CD4-positive, alpha-beta T cell treated with Interleukin-2 at 100 ng/mL for 4 hours (primary cell): ENCODE measurements at regions not wholly inside any gene's neighbourhood (a gene's known extent, or its start where the extent isn't known, plus 50 kb on each side); places are given as distances from the start of the nearest gene placed in this dataset.

Experiments
- DNase-seq: peaks from one replicate; pipeline ENCODE4 v3.0.0-alpha.2; 2020; ENCODE audit warnings: low spot score

DNA sequence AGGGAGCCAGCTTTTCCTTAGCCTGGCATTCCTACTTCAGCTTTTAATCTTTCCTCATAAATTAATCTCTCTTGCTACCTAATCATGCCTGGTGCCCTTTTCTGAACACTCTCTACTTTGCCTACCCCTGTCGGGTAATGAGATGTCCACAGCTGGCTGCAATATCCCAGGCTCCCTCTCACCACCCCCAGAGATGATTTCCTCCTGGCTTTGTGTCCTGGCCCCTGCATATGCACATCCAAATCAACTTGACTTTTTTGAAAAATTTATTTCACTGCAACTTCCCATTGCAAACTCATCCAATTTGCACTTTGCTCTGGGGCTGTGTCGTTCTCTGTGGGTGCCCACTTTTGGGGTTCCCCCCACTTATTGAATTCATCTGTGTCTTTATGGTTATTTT is 218.1 kb upstream of the SKOR2 start:
- DNase-seq: no peak

DNA sequence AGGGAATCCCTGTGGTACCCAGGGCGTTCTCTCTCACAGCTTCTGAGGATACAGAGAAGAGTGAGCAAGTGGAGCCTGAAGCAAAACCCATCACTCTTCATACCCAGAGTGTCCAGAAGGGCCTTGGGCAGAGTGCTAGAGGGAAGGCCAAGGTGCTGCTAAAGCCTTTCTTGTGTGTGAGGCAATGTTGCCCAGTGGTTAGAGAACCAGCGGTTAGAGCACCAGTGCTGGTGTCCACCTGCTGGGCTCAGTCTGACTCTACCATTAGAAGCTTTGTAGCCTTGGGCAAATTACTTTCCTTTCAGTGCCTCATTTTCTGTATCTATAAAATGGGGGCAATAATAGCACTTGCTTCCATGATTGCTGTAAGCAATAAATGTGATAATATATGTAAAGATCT is 210.5 kb upstream of the SKOR2 start:
- DNase-seq: no peak

- no peak for DNase-seq
Observed at GRCh38 chr18:47461406-47461948, 210.0 kb upstream of the SKOR2 start.

DNA sequence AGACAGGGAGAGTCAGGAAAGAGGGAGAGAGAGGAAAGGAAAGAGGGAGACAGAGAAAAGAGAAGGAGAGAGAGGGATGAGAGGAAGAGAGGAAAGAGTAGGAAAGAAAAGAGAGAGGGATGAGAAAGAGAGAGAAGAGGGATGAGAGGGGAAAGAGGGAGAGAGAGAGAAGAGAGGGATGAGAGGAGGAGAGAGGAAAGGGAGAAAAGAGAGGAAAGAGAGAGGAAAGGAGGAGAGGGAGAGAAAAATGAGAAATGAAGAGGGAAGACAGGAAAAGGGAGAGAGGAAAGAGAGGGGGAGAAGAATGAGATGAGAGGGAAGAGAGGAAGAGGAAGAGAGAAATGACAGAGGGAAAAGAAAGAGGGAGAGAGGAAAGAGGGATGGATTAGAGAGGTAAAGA is 207.0 kb upstream of the SKOR2 start:
- no peak for DNase-seq

DNA sequence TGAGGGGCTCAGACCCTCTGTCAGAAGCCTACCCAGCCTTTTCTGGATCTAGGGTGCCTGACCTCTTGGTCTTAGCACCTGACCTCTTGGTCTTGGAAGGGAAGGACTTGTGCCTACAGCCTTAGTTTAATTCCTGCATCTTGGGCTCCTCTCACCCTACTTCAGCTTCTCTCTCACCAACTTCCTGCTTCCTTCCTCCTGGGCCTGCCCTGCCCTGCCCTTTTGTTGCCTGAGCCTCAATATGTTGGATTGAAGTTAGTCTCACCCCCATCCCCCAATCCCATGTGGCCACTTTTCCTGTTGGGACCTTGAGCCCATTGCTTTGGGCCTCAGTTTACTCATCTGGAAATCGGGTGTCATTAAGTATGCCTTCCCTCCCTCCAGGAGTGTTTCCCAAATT is 206.2 kb upstream of the SKOR2 start:
- no peak for DNase-seq

DNA sequence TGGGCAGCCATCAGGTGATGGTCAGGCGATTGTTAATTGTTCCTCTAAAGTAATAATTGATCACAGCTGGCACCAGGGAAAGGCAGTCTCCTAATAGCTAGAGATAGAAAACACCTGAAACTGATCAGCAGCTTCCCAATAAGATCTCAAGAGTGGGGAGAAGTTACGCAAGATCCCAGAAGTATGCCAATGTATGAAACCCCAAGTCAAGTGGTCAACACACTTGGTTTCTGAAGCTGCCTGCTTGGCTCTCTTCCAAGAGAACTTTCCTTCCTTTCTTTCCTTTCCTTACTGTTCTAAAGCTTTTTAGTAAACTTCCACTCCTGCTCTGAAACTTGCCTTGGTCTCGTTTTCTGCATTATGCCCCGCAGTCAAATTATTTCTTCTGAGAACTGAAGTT is 201.6 kb upstream of the SKOR2 start:
- DNase-seq: no peak

GRCh38 chr18:47448956-47449355 is 197.5 kb upstream of the SKOR2 start:
- no peak for DNase-seq

DNA sequence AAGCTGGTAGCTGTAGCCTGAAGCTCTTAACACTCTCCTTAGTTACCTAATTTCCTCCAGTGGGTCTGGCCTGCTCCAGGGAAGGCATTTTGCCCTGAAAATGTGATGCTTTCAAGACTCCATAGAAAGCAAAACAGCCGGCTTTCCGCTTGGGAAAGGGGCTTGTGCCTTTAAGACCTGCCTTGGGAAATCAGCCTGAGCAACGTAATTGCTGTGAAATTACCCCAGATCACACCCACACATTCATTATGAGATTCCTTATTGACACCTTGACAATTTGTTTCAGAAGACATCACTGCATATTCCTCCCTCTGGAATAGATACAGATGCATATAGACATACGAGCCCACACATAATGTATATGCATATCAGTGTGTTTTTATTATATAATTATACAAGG is 190.5 kb upstream of the SKOR2 start:
- DNase-seq: no peak

- DNase-seq: no peak
Observed at GRCh38 chr18:47438001-47438400, 186.5 kb upstream of the SKOR2 start.

DNA sequence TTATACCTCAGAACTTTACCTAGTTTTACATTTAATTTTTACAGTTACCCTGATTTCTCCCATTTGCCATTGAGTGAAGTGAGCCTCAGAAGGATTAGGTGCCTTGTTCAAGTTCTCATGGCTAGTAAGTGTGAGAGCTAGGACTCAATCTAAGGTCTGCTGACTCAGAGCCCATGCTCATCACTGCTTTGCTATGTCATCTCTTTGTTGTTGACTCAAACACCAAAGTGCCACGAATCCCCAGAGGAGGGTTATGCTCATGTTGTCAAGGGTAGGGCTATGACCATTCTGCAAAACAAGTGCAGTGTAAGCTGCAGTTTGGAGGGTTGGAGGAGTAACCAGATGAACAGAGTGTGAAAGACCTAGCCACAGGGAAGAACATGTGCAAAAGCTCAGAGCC is 185.4 kb upstream of the SKOR2 start:
- no peak for DNase-seq

GRCh38 chr18:47434214-47434746 is 182.8 kb upstream of the SKOR2 start:
- no peak for DNase-seq

- DNase-seq: no peak
Observed at GRCh38 chr18:47427923-47428637, 176.6 kb upstream of the SKOR2 start.

DNA sequence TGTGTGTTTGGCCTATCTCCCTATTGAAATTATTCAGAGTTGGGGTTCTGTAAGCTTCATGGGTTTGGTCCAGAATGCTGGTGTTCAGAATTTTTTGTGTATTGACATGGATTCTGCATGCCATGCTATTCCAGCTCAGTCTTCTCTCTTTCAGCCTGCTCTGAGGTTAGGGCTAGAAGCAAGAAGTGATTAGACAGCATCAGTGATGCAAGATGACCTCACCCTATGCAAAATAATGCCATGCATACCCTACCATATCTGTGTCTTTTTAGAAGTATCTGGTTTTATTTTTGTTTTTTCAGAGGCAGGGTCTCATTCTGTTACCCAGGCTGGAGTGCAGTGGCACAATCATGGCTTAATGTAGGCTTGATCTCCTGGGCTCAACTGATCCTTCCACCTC is 175.6 kb upstream of the SKOR2 start:
- no peak for DNase-seq

- no peak for DNase-seq
Observed at GRCh38 chr18:47425365-47425764, 173.9 kb upstream of the SKOR2 start.

GRCh38 chr18:47422524-47422923 is 171.1 kb upstream of the SKOR2 start:
- DNase-seq: no peak

- DNase-seq: no peak
Observed at GRCh38 chr18:47420130-47420529, 168.7 kb upstream of the SKOR2 start.

- DNase-seq: no peak
Observed at GRCh38 chr18:47418746-47419145, 167.3 kb upstream of the SKOR2 start.

- DNase-seq: no peak
Observed at GRCh38 chr18:47417807-47418206, 166.3 kb upstream of the SKOR2 start.

DNA sequence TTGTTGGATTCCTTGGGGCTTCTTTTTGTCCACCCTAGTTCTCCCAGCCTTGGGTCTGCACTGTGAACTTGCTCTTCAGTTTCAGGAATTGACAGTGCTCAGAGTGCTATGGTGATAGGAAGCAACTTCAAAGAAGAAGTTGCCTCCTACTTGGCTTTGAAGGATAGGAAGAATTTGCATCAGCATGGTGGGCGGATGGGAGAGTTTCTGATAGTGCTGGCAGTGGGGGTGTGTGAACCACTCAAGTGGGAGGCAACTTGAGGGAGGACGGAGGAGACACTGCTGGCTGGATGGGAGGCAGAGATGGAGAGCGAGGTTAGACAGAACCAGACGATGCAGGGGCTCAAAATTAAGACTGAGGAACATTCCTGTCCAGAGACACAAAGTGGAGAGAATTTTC is 164.4 kb upstream of the SKOR2 start:
- no peak for DNase-seq

- DNase-seq: no peak
Observed at GRCh38 chr18:47413327-47413726, 161.9 kb upstream of the SKOR2 start.

DNA sequence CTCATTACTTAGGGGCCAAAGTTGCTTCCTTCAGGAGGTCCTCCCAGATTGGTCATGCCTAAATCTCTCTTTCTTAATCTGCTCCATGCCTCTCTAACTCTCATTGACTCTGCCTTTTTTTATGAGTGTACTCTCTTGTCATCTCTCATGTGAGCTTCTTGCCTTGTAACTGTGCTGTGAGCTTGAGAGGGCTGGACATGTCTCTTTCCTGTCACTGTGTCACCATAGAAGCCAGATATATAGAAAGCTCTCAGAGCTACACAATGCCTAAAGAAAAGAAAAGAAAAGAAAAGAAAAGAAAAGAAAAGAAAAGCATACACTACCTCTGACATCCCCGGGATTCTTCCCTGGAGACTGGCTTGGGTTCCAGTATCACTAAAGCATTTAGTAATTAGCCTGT is 161.5 kb upstream of the SKOR2 start:
- DNase-seq: no peak

GRCh38 chr18:47411159-47411558 is 159.7 kb upstream of the SKOR2 start:
- DNase-seq: no peak

DNA sequence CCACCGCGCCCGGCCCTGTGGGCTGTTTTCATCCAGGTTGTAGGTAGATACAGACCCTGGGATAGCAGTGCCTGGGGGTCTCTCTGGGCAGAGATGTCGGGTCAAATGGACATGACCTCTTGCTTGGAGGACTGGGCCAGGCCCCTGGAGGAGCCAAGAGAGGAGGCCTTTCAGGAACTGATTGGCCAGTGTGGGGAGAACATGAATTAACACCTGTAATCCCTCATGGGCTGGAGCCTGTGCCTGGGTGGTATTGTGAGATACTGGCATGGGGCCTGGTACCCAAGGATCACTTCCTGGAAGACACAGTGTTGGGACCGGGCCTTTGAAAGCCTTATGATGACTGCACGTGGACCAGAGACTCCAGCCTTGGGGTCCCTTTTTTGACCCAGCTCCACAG is 158.7 kb upstream of the SKOR2 start:
- no peak for DNase-seq

- no peak for DNase-seq
Observed at GRCh38 chr18:47409519-47409918, 158.1 kb upstream of the SKOR2 start.
